Caco-2 (cell line): ENCODE measurements at regions not wholly inside any gene's neighbourhood (a gene's known extent, or its start where the extent isn't known, plus 50 kb on each side); places are given as distances from the start of the nearest gene placed in this dataset.
A peak's percentile ranks its signal among the peaks of the same experiment; 100 is the strongest.

ENCODE experiments used
- BruUV-seq: library from RNA; stranded (reverse); fragments of 400-500 nt; replicated peaks from 2 replicates; lab custom pipeline; 2021; lab: Mats Ljungman, UMichigan
- CTCF ChIA-PET: fragments of 300-600 bp; sonication (Branson Sonifier 250); formaldehyde crosslinking; loops from one replicate; lab custom pipeline; 2022; ENCODE audit warnings: antibody characterized with exemption; lab: Charles Lee
- POLR2A ChIA-PET: fragments of 300-600 bp; sonication (Branson Sonifier 250); formaldehyde crosslinking; loops from one replicate; lab custom pipeline; 2022; ENCODE audit warnings: antibody characterized with exemption; lab: Charles Lee
- DNase-seq, 2 experiments: peaks; one replicate each; pipeline versions ENCODE4 v3.0.0 to v3.0.0-alpha.2; 2020 to 2022
- H3K27me3 ChIP-seq: replicated peaks from 2 replicates; pipeline ENCODE4 v1.6.0; 2011; ENCODE audit warnings: low read length; ENCODE audit not compliant: control insufficient read depth, insufficient read depth
- H3K36me3 ChIP-seq: 2 replicates; pipeline ENCODE4 v1.5.1; 2011; ENCODE audit warnings: low read length; ENCODE audit not compliant: control insufficient read depth, insufficient read depth
- H3K4me1 ChIP-seq: fragments of 250-450 bp; sonication (Bioruptor Pico); 2 replicates; pipeline ENCODE4 v1.5.1; 2020; ENCODE audit warnings: mild to moderate bottlenecking
- H3K4me3 ChIP-seq: 2 replicates; pipeline ENCODE4 v1.5.1; 2011; ENCODE audit warnings: low read depth, mild to moderate bottlenecking, control low read depth, low read length
- H3K9me3 ChIP-seq: fragments of 250-450 bp; sonication (Bioruptor Pico); 2 replicates; pipeline ENCODE4 v1.5.1; 2020; ENCODE audit warnings: mild to moderate bottlenecking, moderate library complexity
- H3K27ac Mint-ChIP-seq: one replicate; pipeline ENCODE4 v1.8.0; 2022; ENCODE audit warnings: mixed read lengths; ENCODE audit not compliant: unreplicated experiment
- H3K27me3 Mint-ChIP-seq: one replicate; pipeline ENCODE4 v1.8.0; 2022; ENCODE audit warnings: mixed read lengths; ENCODE audit not compliant: insufficient read depth, unreplicated experiment
- H3K36me3 Mint-ChIP-seq: one replicate; pipeline ENCODE4 v1.8.0; 2022; ENCODE audit warnings: mild to moderate bottlenecking, mixed read lengths; ENCODE audit not compliant: insufficient read depth, unreplicated experiment
- H3K4me1 Mint-ChIP-seq: one replicate; pipeline ENCODE4 v1.8.0; 2022; ENCODE audit warnings: low read depth, mixed read lengths; ENCODE audit not compliant: unreplicated experiment
- H3K4me3 Mint-ChIP-seq: one replicate; pipeline ENCODE4 v1.8.0; 2022; ENCODE audit warnings: mild to moderate bottlenecking, moderate library complexity, mixed read lengths; ENCODE audit not compliant: unreplicated experiment
- H3K9me3 Mint-ChIP-seq: one replicate; pipeline ENCODE4 v1.8.0; 2022; ENCODE audit warnings: mixed read lengths; ENCODE audit not compliant: unreplicated experiment
- CTCF ChIP-seq, 2 experiments: fragments of 200-600 bp in 1 of 2; IDR thresholded peaks; 1 replicate in 1 of 2; 2 replicates in 1 of 2; pipeline versions ENCODE4 v1.5.1 to v1.8.0; 2011 to 2022; ENCODE audit warnings: antibody characterized with exemption in 1 of 2, control low read depth in 1 of 2, inconsistent platforms in 1 of 2, low read depth in 1 of 2, low read length in 1 of 2, mild to moderate bottlenecking in 1 of 2, moderate library complexity in 1 of 2; ENCODE audit not compliant: insufficient read depth in 1 of 2, severe bottlenecking in 1 of 2, unreplicated experiment in 1 of 2
- intact Hi-C: fragments of 100-400 bp; cut with micrococcal nuclease; formaldehyde crosslinking; loops from one replicate; pipeline ENCODE4 v1.10.0; 2022; ENCODE audit not compliant: unreplicated experiment

- Mint-ChIP-seq H3K27me3 (no peaks in the 10 kb centered on the region), H3K9me3 (peaks cover 16% of the 10 kb centered on the region), H3K4me1 (peaks cover 21% of the 10 kb centered on the region), H3K4me3 (no peak overlapping the region), H3K27ac (no peak overlapping the region), H3K36me3 (no peaks in the 10 kb centered on the region)
- intact Hi-C loops, result no loop called here
- CTCF ChIA-PET, result no interaction called here
- Histone ChIP-seq H3K4me3 (no peak overlapping the region), H3K27me3 (no peaks in the 10 kb centered on the region), H3K4me1 (peaks cover 36% of the 10 kb centered on the region), H3K36me3 (no peaks in the 10 kb centered on the region), H3K9me3 (no peaks in the 10 kb centered on the region)
- DNase-seq, result no peak
- no peak for TF ChIP-seq CTCF (IDR thresholded peaks at IDR 0.05; ENCODE audit: insufficient read depth in 1 of 2, low read depth in 1 of 2, low read length in 1 of 2, severe bottlenecking in 1 of 2, unreplicated experiment in 1 of 2)
- POLR2A ChIA-PET, result no interaction called here
- no TSS peak for BruUV-seq
Measured at GRCh38 chr22:27312966-27313855, 488.3 kb downstream of the MN1 start.

DNA sequence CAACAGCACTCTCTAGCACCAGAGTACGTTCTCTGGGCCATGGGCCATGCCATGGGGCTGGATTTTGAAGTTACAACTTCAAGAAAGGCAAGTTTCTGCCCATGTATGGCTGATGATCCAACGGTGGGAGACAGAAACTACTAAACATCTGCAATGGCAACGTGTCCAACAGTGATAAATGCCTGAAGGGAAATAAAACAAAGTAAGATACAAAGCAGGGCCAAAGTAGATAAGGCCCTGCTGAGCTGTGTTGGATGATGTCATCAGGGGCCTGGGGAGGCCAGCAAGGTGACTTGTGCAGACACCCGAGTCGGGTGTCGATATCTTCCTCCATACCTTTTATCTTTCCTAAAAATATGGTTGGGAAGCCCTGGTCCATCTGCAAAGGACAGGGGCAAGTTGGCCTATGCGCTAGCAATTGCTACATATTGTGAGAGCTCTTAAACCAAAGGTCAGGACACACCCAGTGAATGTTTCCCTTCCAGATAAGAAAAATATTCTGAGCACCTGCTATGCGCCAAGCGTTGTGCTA, 487.2 kb downstream of the MN1 start:
- Histone ChIP-seq H3K9me3 (no peaks in the 10 kb centered on the region), H3K4me3 (no peak overlapping the region), H3K4me1 (peaks cover 36% of the 10 kb centered on the region), H3K27me3 (no peaks in the 10 kb centered on the region), H3K36me3 (no peaks in the 10 kb centered on the region)
- Mint-ChIP-seq H3K27me3 (no peaks in the 10 kb centered on the region), H3K36me3 (no peaks in the 10 kb centered on the region), H3K27ac (peak overlapping the region; percentile 63), H3K9me3 (peaks cover 16% of the 10 kb centered on the region), H3K4me3 (no peak overlapping the region), H3K4me1 (peaks cover 21% of the 10 kb centered on the region)
- POLR2A ChIA-PET, result no interaction called here
- BruUV-seq, result no TSS peak
- no peak for TF ChIP-seq CTCF (IDR thresholded peaks at IDR 0.05; ENCODE audit: insufficient read depth in 1 of 2, low read depth in 1 of 2, low read length in 1 of 2, severe bottlenecking in 1 of 2, unreplicated experiment in 1 of 2)
- DNase-seq, result peak; percentile 34 to 50
- intact Hi-C loops, result no loop called here
- CTCF ChIA-PET, result no interaction called here

DNA sequence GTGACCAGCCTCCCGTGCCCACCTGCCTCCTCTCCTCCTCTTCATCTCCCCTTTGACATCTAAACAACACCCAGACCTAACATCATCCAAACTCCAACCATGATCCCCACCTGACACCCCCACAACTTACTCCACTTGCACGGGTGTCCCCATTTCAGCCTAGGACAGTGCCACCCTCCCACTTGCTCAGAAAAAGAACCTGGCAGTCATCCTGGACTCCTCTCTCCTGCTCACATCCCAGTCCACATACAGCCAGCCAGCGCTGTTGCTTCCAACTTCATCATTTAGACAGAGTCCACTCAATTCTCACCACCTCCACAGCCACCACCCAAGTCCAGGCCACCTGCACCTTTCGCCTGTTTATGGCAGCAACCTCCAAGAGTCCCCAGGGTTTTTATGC, 485.7 kb downstream of the MN1 start:
- no peaks in the 10 kb centered on the region for H3K9me3 ChIP-seq
- no peak for TF ChIP-seq CTCF (IDR thresholded peaks at IDR 0.05; ENCODE audit: insufficient read depth in 1 of 2, low read depth in 1 of 2, low read length in 1 of 2, severe bottlenecking in 1 of 2, unreplicated experiment in 1 of 2)
- Mint-ChIP-seq H3K36me3 (no peaks in the 10 kb centered on the region), H3K9me3 (peaks cover 16% of the 10 kb centered on the region), H3K27me3 (no peaks in the 10 kb centered on the region), H3K27ac (peak overlapping the region; percentile 56), H3K4me3 (no peak overlapping the region), H3K4me1 (peaks cover 21% of the 10 kb centered on the region)
- intact Hi-C loops, result no loop called here
- no peaks in the 10 kb centered on the region for H3K27me3 ChIP-seq
- H3K4me3 ChIP-seq, result no peak overlapping the region
- BruUV-seq, result no TSS peak
- H3K4me1 ChIP-seq, result peaks cover 36% of the 10 kb centered on the region
- H3K36me3 ChIP-seq, result no peaks in the 10 kb centered on the region
- ChIA-PET POLR2A (no interaction called here), CTCF (no interaction called here)
- DNase-seq, result no peak
